SK-N-SH (cell line): ENCODE measurements at regions not wholly inside any gene's neighbourhood (a gene's known extent, or its start where the extent isn't known, plus 50 kb on each side); places are given as distances from the start of the nearest gene placed in this dataset.

ENCODE experiments used
- CTCF ChIA-PET: fragments of 300-600, 350-600 bp; formaldehyde crosslinking; extraction: SDS; loops from one replicate; lab custom pipeline; 2021; lab: Yijun Ruan, JAX
- POLR2A ChIA-PET: fragments of 350-600 bp; sonication (Branson Sonifier 250); formaldehyde crosslinking; extraction: SDS; loops from one replicate; lab custom pipeline; 2020; ENCODE audit warnings: antibody characterized with exemption, inconsistent platforms; lab: Yijun Ruan, JAX
- DNase-seq: peaks from one replicate; pipeline ENCODE4 v3.0.0; 2012
- H2AFZ ChIP-seq: fragments of 200-600 bp; sonication (generic); 2 replicates; pipeline ENCODE4 v1.8.1; 2016; ENCODE audit warnings: antibody characterized with exemption, mild to moderate bottlenecking, low read depth
- H3F3A ChIP-seq: fragments of 200-600 bp; sonication (generic); replicated peaks from 2 replicates; pipeline ENCODE3; 2016; ENCODE audit warnings: antibody characterized with exemption, mild to moderate bottlenecking; ENCODE audit not compliant: insufficient read depth
- H3K27ac ChIP-seq, 2 experiments: fragments of 200-500 bp in 1 of 2; fragments of 200-600 bp in 1 of 2; sonication (Bioruptor generic) in 1 of 2; sonication (generic), shearing (Covaris generic) in 1 of 2; 2 replicates each; pipeline versions ENCODE4 v1.5.1 to v1.6.1; 2014 to 2016; ENCODE audit warnings: low read depth in 2 of 2, inconsistent platforms in 1 of 2, low read length in 1 of 2, mild to moderate bottlenecking in 1 of 2, mixed read lengths in 1 of 2
- H3K27me3 ChIP-seq: fragments of 200-600 bp; sonication (generic), shearing (Covaris generic); 2 replicates; pipeline ENCODE4 v1.6.1; 2016; ENCODE audit warnings: mixed run types; ENCODE audit not compliant: insufficient read depth
- H3K36me3 ChIP-seq, 2 experiments: fragments of 200-500 bp in 1 of 2; fragments of 200-600 bp in 1 of 2; sonication (Bioruptor generic) in 1 of 2; sonication (generic) in 1 of 2; replicated peaks in 1 of 2; 2 replicates each; pipeline versions ENCODE3 to v1.5.1; 2014 to 2016; ENCODE audit warnings: low read length in 1 of 2, mild to moderate bottlenecking in 1 of 2; ENCODE audit not compliant: insufficient read depth in 2 of 2, control insufficient read depth in 1 of 2
- H3K4me1 ChIP-seq, 2 experiments: fragments of 200-500 bp in 1 of 2; fragments of 200-600 bp in 1 of 2; sonication (Bioruptor generic) in 1 of 2; sonication (generic), shearing (Covaris generic) in 1 of 2; 2 replicates each; pipeline versions ENCODE4 v1.5.1 to v1.6.1; 2014 to 2016; ENCODE audit warnings: low read depth in 1 of 2, low read length in 1 of 2, mixed run types in 1 of 2; ENCODE audit not compliant: insufficient read depth in 2 of 2, control insufficient read depth in 1 of 2
- H3K4me2 ChIP-seq: fragments of 200-600 bp; sonication (generic), shearing (Covaris generic); 2 replicates; pipeline ENCODE4 v1.6.1; 2017; ENCODE audit warnings: mixed run types
- H3K4me3 ChIP-seq, 2 experiments: fragments of 200-500 bp in 1 of 2; fragments of 200-600 bp in 1 of 2; sonication (Bioruptor generic) in 1 of 2; sonication (generic), shearing (Covaris generic) in 1 of 2; 2 replicates each; pipeline versions ENCODE4 v1.5.1 to v1.8.1; 2014 to 2016; ENCODE audit warnings: low read depth in 2 of 2, inconsistent platforms in 1 of 2, low read length in 1 of 2, mild to moderate bottlenecking in 1 of 2, mixed read lengths in 1 of 2, moderate library complexity in 1 of 2
- H3K79me2 ChIP-seq: fragments of 200-600 bp; sonication (generic); 2 replicates; pipeline ENCODE4 v1.8.1; 2017; ENCODE audit warnings: mild to moderate bottlenecking; ENCODE audit not compliant: insufficient read depth
- H3K9ac ChIP-seq: fragments of 200-600 bp; sonication (generic); 2 replicates; pipeline ENCODE4 v1.6.1; 2017; ENCODE audit warnings: mixed run types
- H3K9me2 ChIP-seq: fragments of 200-600 bp; sonication (generic); 2 replicates; pipeline ENCODE4 v1.6.1; 2017; ENCODE audit warnings: mixed run types
- H3K9me3 ChIP-seq: fragments of 200-600 bp; sonication (generic); 2 replicates; pipeline ENCODE4 v1.6.1; 2017; ENCODE audit warnings: mixed run types, mild to moderate bottlenecking, moderate library complexity
- H4K20me1 ChIP-seq: fragments of 200-600 bp; sonication (generic); 2 replicates; pipeline ENCODE4 v1.6.1; 2017; ENCODE audit warnings: mild to moderate bottlenecking, mixed run types; ENCODE audit not compliant: insufficient read depth
- CHD2 ChIP-seq: fragments of 150-350 bp; IDR thresholded peaks from 2 replicates; pipeline ENCODE4 v1.6.1; 2018; ENCODE audit warnings: low read length; ENCODE audit not compliant: partially characterized antibody
- ELF1 ChIP-seq: IDR thresholded peaks from 2 replicates; pipeline ENCODE4 v1.4.0; 2012
- EZH2phosphoT487 ChIP-seq: fragments of 200-600 bp; sonication (generic); IDR thresholded peaks from 2 replicates; pipeline ENCODE4 v1.6.1; 2017; ENCODE audit warnings: low read depth, mixed run types, mild to moderate bottlenecking, antibody characterized with exemption, moderate library complexity, borderline replicate concordance
- GABPA ChIP-seq: IDR thresholded peaks from 2 replicates; pipeline ENCODE4 v1.4.0; 2012; ENCODE audit warnings: low read depth, mild to moderate bottlenecking
- JUND ChIP-seq: IDR thresholded peaks from 2 replicates; pipeline ENCODE4 v1.4.0; 2012
- MEF2A ChIP-seq: IDR thresholded peaks from 2 replicates; pipeline ENCODE4 v1.4.0; 2012; ENCODE audit warnings: low read depth, borderline replicate concordance
- MXI1 ChIP-seq: IDR thresholded peaks from 2 replicates; pipeline ENCODE4 v1.6.1; 2012; ENCODE audit warnings: mild to moderate bottlenecking, low read depth, low read length, improper control_type of control experiment
- NFIC ChIP-seq: IDR thresholded peaks from 2 replicates; pipeline ENCODE4 v1.4.0; 2012; ENCODE audit warnings: borderline replicate concordance
- NRF1 ChIP-seq: IDR thresholded peaks from 2 replicates; pipeline ENCODE4 v1.6.1; 2012; ENCODE audit warnings: low read depth, mild to moderate bottlenecking, low read length
- PBX3 ChIP-seq: IDR thresholded peaks from 2 replicates; pipeline ENCODE4; 2012
- POLR2AphosphoS5 ChIP-seq: IDR thresholded peaks from 2 replicates; pipeline ENCODE4 v1.6.1; 2012; ENCODE audit warnings: low read depth, low read length
- RAD21 ChIP-seq: IDR thresholded peaks from 2 replicates; pipeline ENCODE4 v1.6.1; 2012; ENCODE audit warnings: mild to moderate bottlenecking, low read length
- RCOR1 ChIP-seq: fragments of 150-350 bp; IDR thresholded peaks from 2 replicates; pipeline ENCODE4 v1.6.1; 2017; ENCODE audit warnings: antibody characterized with exemption, low read length
- RFX5 ChIP-seq: IDR thresholded peaks from 2 replicates; pipeline ENCODE4 v1.6.1; 2012; ENCODE audit warnings: mild to moderate bottlenecking, improper control_type of control experiment, low read length
- TCF12 ChIP-seq: IDR thresholded peaks from 2 replicates; pipeline ENCODE4 v1.4.0; 2012
- TEAD4 ChIP-seq: IDR thresholded peaks from 2 replicates; pipeline ENCODE4 v1.4.0; 2012; ENCODE audit warnings: mild to moderate bottlenecking, borderline replicate concordance; ENCODE audit not compliant: insufficient read depth
- WGBS: methylation state at CpG from one replicate; pipeline ENCODE4 v1.1.6; 2017; ENCODE audit warnings: low lambda C conversion rate; 5-methylcytosine and 5-hydroxymethylcytosine counted together
- TF ChIP-seq, protein P1 (sequence below): IDR thresholded peaks from 2 replicates; pipeline ENCODE4 v1.4.0; 2012; ENCODE audit warnings: low read depth, borderline replicate concordance
- TF ChIP-seq, protein P2 (sequence below): fragments of 200-600 bp; sonication (generic); IDR thresholded peaks from 2 replicates; pipeline ENCODE4 v1.6.1; 2017; ENCODE audit warnings: antibody characterized with exemption, mild to moderate bottlenecking, moderate library complexity

- H3K9me2 ChIP-seq: no peaks in the 10 kb centered on the region
- no peak overlapping the region for H3K9ac ChIP-seq
- no peaks in the 10 kb centered on the region; a peak in 1 of 4 replicates for H3K4me1 ChIP-seq
- TF ChIP-seq MEF2A: no peak
- TF ChIP-seq, protein P1, sequence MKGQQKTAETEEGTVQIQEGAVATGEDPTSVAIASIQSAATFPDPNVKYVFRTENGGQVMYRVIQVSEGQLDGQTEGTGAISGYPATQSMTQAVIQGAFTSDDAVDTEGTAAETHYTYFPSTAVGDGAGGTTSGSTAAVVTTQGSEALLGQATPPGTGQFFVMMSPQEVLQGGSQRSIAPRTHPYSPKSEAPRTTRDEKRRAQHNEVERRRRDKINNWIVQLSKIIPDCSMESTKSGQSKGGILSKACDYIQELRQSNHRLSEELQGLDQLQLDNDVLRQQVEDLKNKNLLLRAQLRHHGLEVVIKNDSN: no peak
- no peak for TF ChIP-seq RFX5
- no peaks in the 10 kb centered on the region for H3K27me3 ChIP-seq
- no peaks in the 10 kb centered on the region for H3K36me3 ChIP-seq
- POLR2A ChIA-PET: interaction anchor here (0.5 to 0.7 kb wide), 2 partner anchors 11 to 19 kb away, joined by 4 to 5 read pairs; no protein-coding TSS in a partner anchor
- H2AFZ ChIP-seq: no peak overlapping the region
- DNase-seq: no peak
- H4K20me1 ChIP-seq: no peaks in the 10 kb centered on the region
- H3K27ac ChIP-seq: no peak overlapping the region
- 29% methylated on average over 4 of the region's 4 CpGs for WGBS
- no peaks in the 10 kb centered on the region for H3F3A ChIP-seq
- no peaks in the 10 kb centered on the region for H3K9me3 ChIP-seq
- no peaks in the 10 kb centered on the region for H3K79me2 ChIP-seq
- H3K4me3 ChIP-seq: no peak overlapping the region
- H3K4me2 ChIP-seq: no peak overlapping the region
- CTCF ChIA-PET: no interaction called here
Observed at GRCh38 chr7:68422281-68422680, 1176.0 kb upstream of the AUTS2 start.

- Histone ChIP-seq H3K36me3 (no peaks in the 10 kb centered on the region), H3K4me3 (no peak overlapping the region), H3F3A (no peaks in the 10 kb centered on the region), H3K27me3 (no peaks in the 10 kb centered on the region), H4K20me1 (no peaks in the 10 kb centered on the region), H3K9me3 (no peaks in the 10 kb centered on the region), H3K27ac (no peak overlapping the region), H2AFZ (no peak overlapping the region), H3K79me2 (no peaks in the 10 kb centered on the region), H3K4me1 (no peaks in the 10 kb centered on the region; a peak in 1 of 4 replicates), H3K9ac (no peak overlapping the region), H3K4me2 (no peak overlapping the region), H3K9me2 (no peaks in the 10 kb centered on the region)
- TF ChIP-seq TEAD4 (no peak), RCOR1 (no peak), EZH2phosphoT487 (no peak), MXI1 (no peak), NRF1 (no peak), JUND (no peak), NFIC (no peak)
- DNase-seq: no peak
- ChIA-PET POLR2A (no interaction called here), CTCF (interaction anchor here (1.0 kb wide), 1 partner anchor 425 kb away, joined by 3 read pairs; no protein-coding TSS in a partner anchor)
- 41% methylated on average over 5 of the region's 5 CpGs for WGBS
Observed at GRCh38 chr7:68423356-68423755, 1174.9 kb upstream of the AUTS2 start.

- Histone ChIP-seq H3K4me2 (no peak overlapping the region), H3K4me1 (no peaks in the 10 kb centered on the region; a peak in 1 of 4 replicates), H2AFZ (no peak overlapping the region), H3K27me3 (no peaks in the 10 kb centered on the region), H3K4me3 (no peak overlapping the region), H4K20me1 (no peaks in the 10 kb centered on the region), H3K9ac (no peak overlapping the region), H3K9me3 (no peaks in the 10 kb centered on the region), H3K27ac (no peak overlapping the region), H3F3A (no peaks in the 10 kb centered on the region), H3K9me2 (no peaks in the 10 kb centered on the region), H3K79me2 (no peaks in the 10 kb centered on the region), H3K36me3 (no peaks in the 10 kb centered on the region)
- 42% methylated on average over 4 of the region's 4 CpGs for WGBS
- CTCF ChIA-PET: interaction anchor here (0.9 to 1.7 kb wide), 14 partner anchors 11 to 1507 kb away, joined by 3 to 9 read pairs (median 4); no protein-coding TSS in a partner anchor
- DNase-seq: no peak
- POLR2A ChIA-PET: interaction anchor here (1.1 kb wide), 1 partner anchor 9 kb away, joined by 3 read pairs; no protein-coding TSS in a partner anchor
- no peak for TF ChIP-seq NRF1
- no peak for TF ChIP-seq TCF12
- no peak for TF ChIP-seq MXI1
- no peak for TF ChIP-seq PBX3
- no peak for TF ChIP-seq CHD2
- TF ChIP-seq ELF1: no peak
- TF ChIP-seq, protein P1: no peak
- TF ChIP-seq TEAD4: no peak
- TF ChIP-seq, protein P2, sequence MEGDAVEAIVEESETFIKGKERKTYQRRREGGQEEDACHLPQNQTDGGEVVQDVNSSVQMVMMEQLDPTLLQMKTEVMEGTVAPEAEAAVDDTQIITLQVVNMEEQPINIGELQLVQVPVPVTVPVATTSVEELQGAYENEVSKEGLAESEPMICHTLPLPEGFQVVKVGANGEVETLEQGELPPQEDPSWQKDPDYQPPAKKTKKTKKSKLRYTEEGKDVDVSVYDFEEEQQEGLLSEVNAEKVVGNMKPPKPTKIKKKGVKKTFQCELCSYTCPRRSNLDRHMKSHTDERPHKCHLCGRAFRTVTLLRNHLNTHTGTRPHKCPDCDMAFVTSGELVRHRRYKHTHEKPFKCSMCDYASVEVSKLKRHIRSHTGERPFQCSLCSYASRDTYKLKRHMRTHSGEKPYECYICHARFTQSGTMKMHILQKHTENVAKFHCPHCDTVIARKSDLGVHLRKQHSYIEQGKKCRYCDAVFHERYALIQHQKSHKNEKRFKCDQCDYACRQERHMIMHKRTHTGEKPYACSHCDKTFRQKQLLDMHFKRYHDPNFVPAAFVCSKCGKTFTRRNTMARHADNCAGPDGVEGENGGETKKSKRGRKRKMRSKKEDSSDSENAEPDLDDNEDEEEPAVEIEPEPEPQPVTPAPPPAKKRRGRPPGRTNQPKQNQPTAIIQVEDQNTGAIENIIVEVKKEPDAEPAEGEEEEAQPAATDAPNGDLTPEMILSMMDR: no peak
- TF ChIP-seq MEF2A: no peak
- TF ChIP-seq RCOR1: no peak
- TF ChIP-seq GABPA: no peak
- TF ChIP-seq RAD21: no peak
- no peak for TF ChIP-seq POLR2AphosphoS5
Observed at GRCh38 chr7:68424658-68425297, 1173.5 kb upstream of the AUTS2 start.
